HepG2 (cell line): ENCODE measurements at regions not wholly inside any gene's neighbourhood (a gene's known extent, or its start where the extent isn't known, plus 50 kb on each side); places are given as distances from the start of the nearest gene placed in this dataset.

Source experiments
- ASH2L ChIP-seq: fragments of 300-600, 200-600 bp; sonication (generic); IDR thresholded peaks from 2 replicates; pipeline ENCODE4 v1.7.0; 2017; ENCODE audit warnings: low read depth, mild to moderate bottlenecking, moderate library complexity, mixed read lengths, low read length; ENCODE audit not compliant: insufficient read length
- BRD4 ChIP-seq: sonication (generic); formaldehyde crosslinking; IDR thresholded peaks from 2 replicates; pipeline ENCODE4 v1.4.0; 2020; ENCODE audit warnings: missing genetic modification reagents
- DPF2 ChIP-seq: sonication (generic); formaldehyde crosslinking; IDR thresholded peaks from 2 replicates; pipeline ENCODE4 v1.4.0; 2020; ENCODE audit warnings: mild to moderate bottlenecking, low read depth, missing genetic modification reagents, borderline replicate concordance
- FOXA1 ChIP-seq, 2 experiments: fragments of 450-650 bp in 1 of 2; sonication (generic) in 1 of 2; formaldehyde crosslinking in 1 of 2; IDR thresholded peaks; 2 replicates each; pipeline versions ENCODE4 v1.4.0 to v1.6.1; 2016 to 2020; ENCODE audit warnings: missing genetic modification reagents in 1 of 2
- FOXO4 ChIP-seq: sonication (generic); formaldehyde crosslinking; conservative IDR thresholded peaks from 2 replicates; pipeline ENCODE4 v1.8.1; 2023; ENCODE audit warnings: missing genetic modification reagents
- KDM4B ChIP-seq: sonication (generic); formaldehyde crosslinking; IDR thresholded peaks from 2 replicates; pipeline ENCODE4 v1.4.0; 2020; ENCODE audit warnings: missing genetic modification reagents
- KDM5B ChIP-seq: sonication (generic); formaldehyde crosslinking; IDR thresholded peaks from 2 replicates; pipeline ENCODE4 v1.4.0; 2020; ENCODE audit warnings: missing genetic modification reagents, mild to moderate bottlenecking, borderline replicate concordance
- KDM6A ChIP-seq: IDR thresholded peaks from 2 replicates; pipeline ENCODE4 v1.6.1; 2016; ENCODE audit warnings: low read depth
- PRMT3 ChIP-seq: sonication (generic); formaldehyde crosslinking; IDR thresholded peaks from 2 replicates; pipeline ENCODE4 v1.8.1; 2022; ENCODE audit warnings: low read depth, mild to moderate bottlenecking, moderate library complexity, missing genetic modification reagents, borderline replicate concordance
- RCOR2 ChIP-seq: IDR thresholded peaks from 2 replicates; pipeline ENCODE4 v1.6.1; 2016; ENCODE audit warnings: missing biosample characterization, missing genetic modification reagents
- SAP130 ChIP-seq: IDR thresholded peaks from 2 replicates; pipeline ENCODE4 v1.6.1; 2016; ENCODE audit warnings: low read depth
- SMARCC2 ChIP-seq: fragments of 450-650 bp; IDR thresholded peaks from 2 replicates; pipeline ENCODE4 v1.6.1; 2017; ENCODE audit warnings: antibody characterized with exemption, mild to moderate bottlenecking
- SOX13 ChIP-seq, 3 experiments: fragments of 450-650 bp in 1 of 3; sonication (generic) in 1 of 3; formaldehyde crosslinking in 1 of 3; IDR thresholded peaks in 2 of 3; conservative IDR thresholded peaks in 1 of 3; 2 replicates each; pipeline versions ENCODE4 v1.5.0 to v1.6.1; 2016 to 2020; ENCODE audit warnings: antibody characterized with exemption in 1 of 3, mild to moderate bottlenecking in 1 of 3, missing compliant biosample characterization in 1 of 3, missing genetic modification reagents in 1 of 3, moderate library complexity in 1 of 3
- SOX6 ChIP-seq, 2 experiments: fragments of 450-650 bp in 1 of 2; sonication (generic) in 1 of 2; formaldehyde crosslinking in 1 of 2; IDR thresholded peaks; 2 replicates each; pipeline versions ENCODE4 v1.4.0 to v1.6.1; 2017 to 2020; ENCODE audit warnings: antibody characterized with exemption in 1 of 2, mild to moderate bottlenecking in 1 of 2, missing genetic modification reagents in 1 of 2
- ZNF143 ChIP-seq: sonication (generic); formaldehyde crosslinking; IDR thresholded peaks from 2 replicates; pipeline ENCODE4 v1.4.0; 2020; ENCODE audit warnings: missing genetic modification reagents
- TF ChIP-seq, protein P1 (sequence below): sonication (generic); formaldehyde crosslinking; IDR thresholded peaks from 2 replicates; pipeline ENCODE4 v1.8.0; 2022; ENCODE audit warnings: missing genetic modification reagents, mild to moderate bottlenecking, inconsistent platforms, borderline replicate concordance
- TF ChIP-seq, protein P2 (sequence below): sonication (generic); formaldehyde crosslinking; IDR thresholded peaks from 2 replicates; pipeline ENCODE4 v1.5.1; 2020; ENCODE audit warnings: missing genetic modification reagents, mild to moderate bottlenecking, borderline replicate concordance
- TF ChIP-seq, protein P3 (sequence below): sonication (generic); formaldehyde crosslinking; IDR thresholded peaks from 2 replicates; pipeline ENCODE4 v1.4.0; 2020; ENCODE audit warnings: missing genetic modification reagents, borderline replicate concordance

GRCh38 chr12:94057262-94058151 is 90.9 kb upstream of the PLXNC1 start (continued):
- TF ChIP-seq, protein P1, sequence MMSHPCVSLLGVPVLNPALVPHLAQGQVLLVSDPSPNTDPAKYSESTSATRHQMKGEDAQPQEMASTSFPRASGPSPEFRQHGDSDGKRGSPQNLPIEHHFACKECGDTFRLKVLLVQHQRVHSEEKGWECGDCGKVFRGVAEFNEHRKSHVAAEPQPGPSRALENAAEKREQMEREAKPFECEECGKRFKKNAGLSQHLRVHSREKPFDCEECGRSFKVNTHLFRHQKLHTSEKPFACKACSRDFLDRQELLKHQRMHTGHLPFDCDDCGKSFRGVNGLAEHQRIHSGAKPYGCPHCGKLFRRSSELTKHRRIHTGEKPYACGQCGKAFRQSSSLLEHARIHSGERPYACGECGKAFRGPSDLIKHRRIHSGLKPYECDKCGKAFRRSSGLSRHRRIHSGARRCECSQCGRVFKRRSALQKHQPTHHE, result no peak
- TF ChIP-seq FOXA1 (IDR thresholded peaks at IDR 0.05) (no peak), FOXA1 (CRISPR knock-in tag; IDR thresholded peaks at IDR 0.05) (peak; percentile 94), SMARCC2 (no peak), SOX13 (IDR thresholded peaks at IDR 0.05) (no peak; the same call in 1 of the 2 replicates), SOX13 (CRISPR knock-in tag; conservative IDR thresholded peaks at IDR 0.05 in 1 of 2, IDR thresholded peaks at IDR 0.05 in 1 of 2) (peak in 1 of 2 experiments; percentile 83; a peak in 2 of 4 replicates), PRMT3 (CRISPR knock-in tag) (no peak), KDM4B (no peak), FOXO4 (CRISPR knock-in tag) (0 out of 2 replicates have a peak, but pooled peaks have one; percentile 75), KDM6A (CRISPR knock-in tag) (0 out of 2 replicates have a peak, but pooled peaks have one; percentile 47), SAP130 (CRISPR knock-in tag) (0 out of 2 replicates have a peak, but pooled peaks have one; percentile 9), BRD4 (CRISPR knock-in tag) (no peak), RCOR2 (CRISPR knock-in tag) (0 out of 2 replicates have a peak, but pooled peaks have one; percentile 50), ZNF143 (no peak), SOX6 (IDR thresholded peaks at IDR 0.05) (no peak), SOX6 (CRISPR knock-in tag; IDR thresholded peaks at IDR 0.05) (peak; percentile 77), ASH2L (peak; percentile 28), KDM5B (CRISPR knock-in tag) (no peak), DPF2 (CRISPR knock-in tag) (peak; percentile 71; the same call in 1 of the 2 replicates)
- TF ChIP-seq, protein P2, sequence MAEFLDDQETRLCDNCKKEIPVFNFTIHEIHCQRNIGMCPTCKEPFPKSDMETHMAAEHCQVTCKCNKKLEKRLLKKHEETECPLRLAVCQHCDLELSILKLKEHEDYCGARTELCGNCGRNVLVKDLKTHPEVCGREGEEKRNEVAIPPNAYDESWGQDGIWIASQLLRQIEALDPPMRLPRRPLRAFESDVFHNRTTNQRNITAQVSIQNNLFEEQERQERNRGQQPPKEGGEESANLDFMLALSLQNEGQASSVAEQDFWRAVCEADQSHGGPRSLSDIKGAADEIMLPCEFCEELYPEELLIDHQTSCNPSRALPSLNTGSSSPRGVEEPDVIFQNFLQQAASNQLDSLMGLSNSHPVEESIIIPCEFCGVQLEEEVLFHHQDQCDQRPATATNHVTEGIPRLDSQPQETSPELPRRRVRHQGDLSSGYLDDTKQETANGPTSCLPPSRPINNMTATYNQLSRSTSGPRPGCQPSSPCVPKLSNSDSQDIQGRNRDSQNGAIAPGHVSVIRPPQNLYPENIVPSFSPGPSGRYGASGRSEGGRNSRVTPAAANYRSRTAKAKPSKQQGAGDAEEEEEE, result no peak
- TF ChIP-seq, protein P3, sequence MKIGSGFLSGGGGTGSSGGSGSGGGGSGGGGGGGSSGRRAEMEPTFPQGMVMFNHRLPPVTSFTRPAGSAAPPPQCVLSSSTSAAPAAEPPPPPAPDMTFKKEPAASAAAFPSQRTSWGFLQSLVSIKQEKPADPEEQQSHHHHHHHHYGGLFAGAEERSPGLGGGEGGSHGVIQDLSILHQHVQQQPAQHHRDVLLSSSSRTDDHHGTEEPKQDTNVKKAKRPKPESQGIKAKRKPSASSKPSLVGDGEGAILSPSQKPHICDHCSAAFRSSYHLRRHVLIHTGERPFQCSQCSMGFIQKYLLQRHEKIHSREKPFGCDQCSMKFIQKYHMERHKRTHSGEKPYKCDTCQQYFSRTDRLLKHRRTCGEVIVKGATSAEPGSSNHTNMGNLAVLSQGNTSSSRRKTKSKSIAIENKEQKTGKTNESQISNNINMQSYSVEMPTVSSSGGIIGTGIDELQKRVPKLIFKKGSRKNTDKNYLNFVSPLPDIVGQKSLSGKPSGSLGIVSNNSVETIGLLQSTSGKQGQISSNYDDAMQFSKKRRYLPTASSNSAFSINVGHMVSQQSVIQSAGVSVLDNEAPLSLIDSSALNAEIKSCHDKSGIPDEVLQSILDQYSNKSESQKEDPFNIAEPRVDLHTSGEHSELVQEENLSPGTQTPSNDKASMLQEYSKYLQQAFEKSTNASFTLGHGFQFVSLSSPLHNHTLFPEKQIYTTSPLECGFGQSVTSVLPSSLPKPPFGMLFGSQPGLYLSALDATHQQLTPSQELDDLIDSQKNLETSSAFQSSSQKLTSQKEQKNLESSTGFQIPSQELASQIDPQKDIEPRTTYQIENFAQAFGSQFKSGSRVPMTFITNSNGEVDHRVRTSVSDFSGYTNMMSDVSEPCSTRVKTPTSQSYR (CRISPR knock-in tag), result peak; percentile 43; the same call in 1 of the 2 replicates
- TF ChIP-seq, all 625 proteins: peak for 78
